ENCODE measurements at regions not wholly inside any gene's neighbourhood (a gene's known extent, or its start where the extent isn't known, plus 50 kb on each side); places are given as distances from the start of the nearest gene placed in this dataset.

GRCh38 chr20:62557999-62558408 is 82.2 kb upstream of the GATA5 start:
- no peak overlapping the region for H3K4me3 ChIP-seq
- H3K9me3 ChIP-seq = no peaks in the 10 kb centered on the region
- no peak for DNase-seq (ENCODE audit: low spot score in 2 of 2)
- intact Hi-C loops (cut with DNase I; ENCODE audit: low total_unique reads) = no loop called here
- TF ChIP-seq POLR2A (IDR thresholded peaks at IDR 0.05) (no peak), CTCF (IDR thresholded peaks at IDR 0.05) (no peak), POLR2AphosphoS5 (IDR thresholded peaks at IDR 0.05) (no peak)
- H3K36me3 ChIP-seq = no peaks in the 10 kb centered on the region
- no peaks in the 10 kb centered on the region for H3K4me1 ChIP-seq
- H3K27ac ChIP-seq = no peak overlapping the region
- H3K27me3 ChIP-seq = peaks cover 7 to 97% of the 10 kb centered on the region in 2 donors

- TF ChIP-seq POLR2AphosphoS5 (IDR thresholded peaks at IDR 0.05) = no peak
- TF ChIP-seq POLR2A (IDR thresholded peaks at IDR 0.05) = no peak
- no peak for TF ChIP-seq CTCF (IDR thresholded peaks at IDR 0.05)
- Histone ChIP-seq H3K27ac (no peak overlapping the region), H3K27me3 (peaks cover 7 to 97% of the 10 kb centered on the region in 2 donors), H3K4me3 (no peak overlapping the region), H3K9me3 (no peaks in the 10 kb centered on the region), H3K36me3 (no peaks in the 10 kb centered on the region), H3K4me1 (no peaks in the 10 kb centered on the region)
- intact Hi-C loops (cut with DNase I; ENCODE audit: low total_unique reads) = no loop called here
- no peak for DNase-seq (ENCODE audit: low spot score in 2 of 2)
These were observed 83.0 kb upstream of the GATA5 start for GRCh38 chr20:62558779-62559178.

GRCh38 chr20:62560162-62560561 is 82.1 kb upstream of the SLCO4A1 start:
- Histone ChIP-seq H3K9me3 (no peaks in the 10 kb centered on the region), H3K4me1 (no peaks in the 10 kb centered on the region), H3K27me3 (peaks cover 7 to 91% of the 10 kb centered on the region in 2 donors), H3K4me3 (no peak overlapping the region), H3K27ac (no peak overlapping the region), H3K36me3 (no peaks in the 10 kb centered on the region)
- no peak for TF ChIP-seq POLR2A (IDR thresholded peaks at IDR 0.05)
- TF ChIP-seq POLR2AphosphoS5 (IDR thresholded peaks at IDR 0.05) = no peak
- TF ChIP-seq CTCF (IDR thresholded peaks at IDR 0.05) = no peak
- intact Hi-C loops (cut with DNase I; ENCODE audit: low total_unique reads) = no loop called here
- DNase-seq (ENCODE audit: low spot score in 2 of 2) = no peak

GRCh38 chr20:62561182-62561581 is 81.1 kb upstream of the SLCO4A1 start:
- Histone ChIP-seq H3K4me3 (no peak overlapping the region), H3K27ac (no peak overlapping the region), H3K36me3 (no peaks in the 10 kb centered on the region), H3K4me1 (no peaks in the 10 kb centered on the region), H3K27me3 (peaks cover 3 to 81% of the 10 kb centered on the region in 2 donors), H3K9me3 (no peaks in the 10 kb centered on the region)
- no peak for DNase-seq (ENCODE audit: low spot score in 2 of 2)
- TF ChIP-seq POLR2A (IDR thresholded peaks at IDR 0.05) (no peak), POLR2AphosphoS5 (IDR thresholded peaks at IDR 0.05) (no peak), CTCF (IDR thresholded peaks at IDR 0.05) (no peak)
- intact Hi-C loops (cut with DNase I; ENCODE audit: low total_unique reads) = no loop called here

- Histone ChIP-seq H3K36me3 (no peaks in the 10 kb centered on the region), H3K27me3 (peaks cover 3 to 73% of the 10 kb centered on the region in 2 donors), H3K4me3 (no peak overlapping the region), H3K9me3 (no peaks in the 10 kb centered on the region), H3K27ac (no peak overlapping the region), H3K4me1 (no peaks in the 10 kb centered on the region)
- intact Hi-C loops (cut with DNase I; ENCODE audit: low total_unique reads) = no loop called here
- TF ChIP-seq CTCF (IDR thresholded peaks at IDR 0.05) (no peak), POLR2A (IDR thresholded peaks at IDR 0.05) (no peak), POLR2AphosphoS5 (IDR thresholded peaks at IDR 0.05) (no peak)
- no peak for DNase-seq (ENCODE audit: low spot score in 2 of 2)
These were observed 80.4 kb upstream of the SLCO4A1 start for GRCh38 chr20:62561948-62562347.
